HG03521 (cell line): ENCODE measurements at regions not wholly inside any gene's neighbourhood (a gene's known extent, or its start where the extent isn't known, plus 50 kb on each side); places are given as distances from the start of the nearest gene placed in this dataset.

Experiments used
- ATAC-seq: cut with Tn5 transposase; IDR thresholded peaks from one replicate; pipeline ENCODE4 v1.9.1; 2021; ENCODE audit warnings: mild to moderate bottlenecking, moderate library complexity; ENCODE audit not compliant: unreplicated experiment

DNA sequence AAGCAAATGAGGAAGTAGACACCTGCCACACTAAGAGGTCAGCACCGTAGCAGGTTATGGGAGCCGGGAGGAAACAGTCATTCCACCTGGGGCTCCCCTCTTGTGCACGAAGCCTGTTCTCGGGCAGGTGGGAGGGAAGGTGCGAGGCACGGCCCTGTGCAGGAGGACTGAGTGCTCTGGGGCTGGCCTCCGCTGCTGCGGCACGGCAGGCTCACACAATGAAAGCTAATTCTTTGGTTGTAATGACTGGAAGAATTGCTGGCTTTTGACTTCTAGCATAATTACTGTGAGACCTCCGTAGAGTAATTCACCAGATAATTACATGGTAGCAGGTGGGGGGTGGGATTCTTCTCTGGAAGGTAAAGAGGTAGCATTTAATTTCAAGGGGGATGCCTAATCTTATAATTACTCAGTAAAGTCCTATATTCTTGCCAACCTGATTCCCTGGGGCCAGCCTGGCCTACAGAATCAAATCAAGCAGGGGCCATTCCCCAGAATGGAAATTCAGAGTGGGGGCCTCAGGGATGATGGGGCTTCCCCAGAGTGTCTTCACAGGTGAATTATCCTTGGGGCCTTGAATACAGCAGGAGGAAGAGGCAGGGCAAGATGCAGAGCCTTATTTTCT, 129.1 kb downstream of the TPRA1 start:
- no peak for ATAC-seq

GRCh38 chr3:127459891-127460290, 130.6 kb downstream of the TPRA1 start:
- ATAC-seq = no peak

GRCh38 chr3:127458696-127459604, 131.6 kb downstream of the TPRA1 start:
- ATAC-seq = no peak

DNA sequence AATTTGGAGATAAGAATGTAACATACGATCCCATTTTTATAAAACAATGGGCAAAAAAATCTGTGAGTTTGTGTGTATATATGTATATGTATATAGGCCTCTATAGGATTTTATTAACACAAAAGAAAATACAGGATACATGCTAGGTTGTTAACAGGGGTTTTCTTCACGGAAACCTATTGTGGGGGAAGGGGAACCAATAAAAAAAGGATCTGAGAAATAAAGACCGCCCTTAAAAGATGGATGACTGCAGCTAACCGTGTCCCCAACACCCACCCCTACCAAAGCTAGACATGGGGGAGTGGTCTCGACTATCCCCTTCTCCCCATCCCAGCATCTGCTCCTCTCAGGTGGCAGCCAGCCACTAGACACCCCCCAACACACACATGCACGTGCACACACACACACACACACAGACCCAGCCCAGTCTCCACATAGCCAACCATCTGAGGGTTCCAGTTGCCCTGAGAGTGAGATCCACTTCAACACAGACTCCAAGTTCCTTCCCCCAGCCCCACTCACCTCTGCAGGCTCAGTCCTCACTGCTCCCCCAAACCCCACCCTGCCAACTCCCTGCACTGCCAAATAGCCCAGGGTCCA, 132.9 kb downstream of the TPRA1 start:
- no peak for ATAC-seq

- no peak for ATAC-seq
Observed at GRCh38 chr3:127457094-127457475, 133.4 kb downstream of the TPRA1 start.

DNA sequence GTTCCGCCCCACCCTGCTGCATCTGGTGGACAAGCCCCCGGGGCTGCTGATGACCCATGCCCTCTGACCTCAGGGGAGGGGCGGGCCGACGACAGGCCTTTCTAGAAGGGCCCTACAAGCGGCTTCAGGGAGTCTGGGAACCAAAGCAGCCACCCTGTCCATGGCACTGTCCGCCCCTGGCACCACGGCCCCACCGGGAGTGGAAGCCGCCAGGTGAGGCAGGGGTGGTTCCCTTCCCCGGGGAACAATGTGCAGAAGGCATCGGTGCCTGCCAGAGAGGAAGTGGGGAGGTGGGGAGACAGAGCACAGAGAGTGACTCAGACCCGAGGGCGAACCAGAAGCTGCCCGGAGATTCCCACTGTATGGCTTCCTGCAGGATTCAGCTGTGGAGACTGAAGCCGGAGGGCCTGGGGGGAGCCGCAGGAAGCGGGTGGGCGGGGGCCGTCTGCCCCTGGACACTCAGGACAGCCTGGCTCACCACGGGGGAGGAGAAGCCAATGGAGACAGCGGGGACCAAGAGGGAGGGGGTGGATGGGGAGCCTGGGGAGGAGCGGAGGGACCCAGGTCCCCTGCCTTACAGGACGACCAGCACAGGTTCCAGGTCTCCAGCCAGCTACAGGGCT, 134.0 kb downstream of the TPRA1 start:
- no peak for ATAC-seq

GRCh38 chr3:127455541-127456450, 134.7 kb downstream of the TPRA1 start:
- ATAC-seq = peak; percentile 67

DNA sequence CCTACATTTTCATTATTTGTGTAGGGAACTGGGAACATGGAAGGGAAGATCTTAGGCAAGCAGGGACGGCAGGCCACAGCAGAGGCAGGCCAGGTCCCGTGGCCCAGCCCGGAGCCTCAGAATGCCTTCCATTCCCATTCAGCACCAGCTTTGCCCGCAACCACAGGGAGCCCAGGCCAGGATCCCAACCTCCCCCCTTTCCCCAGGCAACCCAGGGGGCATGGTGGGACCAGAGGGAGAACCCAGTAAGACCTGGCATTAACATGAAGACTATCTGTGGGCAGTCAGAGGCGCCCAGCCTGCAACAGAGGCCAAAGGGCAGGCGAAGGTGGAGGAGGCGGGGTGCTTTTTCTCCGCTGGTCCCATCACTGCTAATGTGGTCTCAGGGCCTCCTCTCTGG, 135.6 kb downstream of the TPRA1 start:
- no peak for ATAC-seq

DNA sequence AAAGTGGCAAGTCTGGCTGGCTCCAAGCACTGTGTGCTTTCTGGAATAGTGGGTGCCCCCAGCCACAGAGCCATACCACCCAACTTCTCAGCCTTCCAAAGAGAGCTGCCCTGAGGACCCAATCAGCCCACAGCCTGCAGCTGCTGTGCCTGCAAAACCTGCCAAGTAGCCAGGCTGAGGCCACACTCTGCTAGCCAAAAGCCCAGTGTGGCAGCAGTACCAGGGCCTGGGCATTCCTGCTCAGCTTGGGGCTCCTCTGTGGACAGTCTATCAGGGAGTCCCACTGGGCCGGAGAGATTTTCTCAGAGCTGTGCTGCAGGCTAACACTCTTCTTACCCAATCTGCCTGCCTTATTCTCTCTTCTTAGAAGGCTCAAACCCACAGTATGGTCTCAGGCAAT, 136.5 kb downstream of the TPRA1 start:
- ATAC-seq = no peak

GRCh38 chr3:127452321-127452821, 138.2 kb downstream of the TPRA1 start:
- no peak for ATAC-seq

DNA sequence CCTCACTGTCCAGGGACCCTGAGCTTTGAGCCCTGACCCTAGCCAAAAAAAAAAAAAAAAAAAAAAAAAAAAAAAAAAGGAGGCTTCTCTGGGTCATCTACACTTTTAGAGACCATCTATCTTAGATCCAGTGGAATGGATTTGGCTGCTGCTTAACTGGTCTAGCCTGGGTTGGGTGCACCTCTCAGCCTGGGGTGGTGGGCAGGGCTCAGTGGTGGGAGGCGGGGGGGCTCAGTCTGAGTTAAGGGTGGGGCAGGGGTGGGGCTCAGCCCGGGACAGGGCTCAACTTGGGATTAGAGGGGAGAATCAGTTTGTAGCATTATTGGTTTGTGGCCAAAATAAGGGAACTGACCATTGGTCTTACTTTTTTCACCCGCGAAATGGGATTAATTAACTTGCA, 139.2 kb downstream of the TPRA1 start:
- ATAC-seq = no peak

DNA sequence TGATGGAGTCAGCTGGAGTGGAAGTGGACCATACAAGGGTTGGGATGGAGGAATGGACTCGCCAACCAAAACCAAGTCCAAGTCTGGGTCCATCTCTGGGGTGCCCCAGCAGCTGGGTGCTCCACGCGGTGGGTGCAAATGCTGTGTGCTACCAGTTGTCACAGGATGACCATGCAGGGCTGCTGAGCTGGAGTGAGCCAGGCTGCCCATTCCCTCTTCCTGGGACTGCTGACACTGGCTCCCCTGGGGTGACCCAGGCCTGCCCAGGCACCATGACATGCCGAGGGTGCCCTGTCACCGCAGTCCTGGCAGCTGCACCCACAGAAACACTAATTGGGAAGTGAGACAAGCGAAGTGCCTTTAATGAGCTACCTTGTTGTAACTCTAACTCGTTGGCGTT, 140.2 kb downstream of the TPRA1 start:
- ATAC-seq = no peak

DNA sequence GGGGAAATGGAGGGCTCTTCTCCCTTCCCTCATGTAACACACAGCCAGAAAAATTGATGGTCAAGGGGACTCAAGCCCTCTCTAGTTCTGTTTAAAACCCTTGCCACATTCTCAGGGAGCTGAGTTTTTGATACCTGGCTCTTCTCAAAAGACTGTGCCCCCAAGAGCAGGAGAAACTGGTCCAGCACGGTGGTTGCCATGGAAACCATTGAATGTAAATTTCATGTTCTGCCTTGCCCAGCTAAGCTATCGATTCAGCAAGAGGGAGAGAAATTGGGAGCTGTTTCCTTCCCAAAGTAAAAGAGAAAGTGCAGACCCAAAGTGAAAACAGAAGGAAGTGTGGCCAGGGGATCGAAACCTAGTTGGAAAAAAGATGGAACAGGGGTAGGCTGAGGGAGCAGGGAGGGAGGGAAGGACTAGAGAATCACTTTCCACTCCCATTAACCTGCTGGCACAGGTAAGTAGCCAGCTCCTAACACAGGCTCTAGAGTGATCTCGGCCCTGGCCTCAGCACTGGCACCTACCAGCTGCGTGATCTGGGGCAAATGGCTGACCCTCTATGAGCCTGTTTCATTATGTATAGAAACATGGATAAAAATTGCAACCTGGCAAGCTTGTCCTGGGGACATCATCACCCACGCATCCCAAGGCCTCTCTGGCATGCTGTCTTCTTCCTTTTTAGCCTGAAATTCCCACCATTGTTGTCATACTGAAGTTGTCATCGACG, 140.9 kb downstream of the TPRA1 start:
- ATAC-seq = no peak

- ATAC-seq = no peak
Observed at GRCh38 chr3:127448671-127449070, 141.9 kb downstream of the TPRA1 start.

DNA sequence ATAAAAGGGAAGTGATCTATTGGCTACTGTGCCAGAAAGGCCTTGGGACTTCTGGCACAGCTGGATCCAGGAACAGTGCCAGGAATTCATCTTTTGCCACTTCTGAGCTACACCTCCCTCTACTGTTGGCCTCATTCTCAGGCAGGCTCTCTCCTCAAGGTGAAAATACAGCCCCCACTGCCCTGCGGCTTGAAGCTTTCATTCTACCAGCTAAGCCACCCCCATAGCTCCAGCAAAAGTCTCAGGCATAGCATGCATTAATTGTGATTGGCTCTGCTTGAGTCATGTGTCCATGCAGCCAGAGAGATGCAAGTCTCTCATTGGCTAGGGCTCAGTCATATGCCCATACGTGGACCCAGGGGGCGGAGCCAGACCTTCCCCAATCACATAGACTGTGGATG, 142.4 kb downstream of the TPRA1 start:
- no peak for ATAC-seq

DNA sequence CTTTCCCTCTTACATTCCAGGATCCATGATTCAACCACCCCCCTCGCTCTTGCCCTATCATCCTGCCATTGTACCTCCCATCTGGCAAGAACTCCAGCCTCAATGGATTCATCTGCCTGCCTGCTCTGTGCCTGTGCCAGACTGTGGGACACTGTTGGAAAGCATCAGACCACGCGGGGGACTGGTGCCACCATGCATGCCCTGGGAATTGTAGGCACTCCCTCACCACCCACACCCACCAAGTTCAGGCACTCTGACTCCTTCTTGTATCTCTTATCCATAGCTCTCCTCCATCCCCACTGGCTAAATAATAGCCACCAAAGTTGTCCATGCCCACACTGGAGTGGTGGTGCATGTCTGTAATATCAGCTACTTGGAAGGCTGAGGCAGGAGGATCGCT, 143.8 kb downstream of the TPRA1 start:
- ATAC-seq = no peak

- no peak for ATAC-seq
Observed at GRCh38 chr3:127445581-127446343, 144.8 kb downstream of the TPRA1 start.

GRCh38 chr3:127444761-127445160, 145.8 kb downstream of the TPRA1 start:
- no peak for ATAC-seq
